HEK293T (cell line): ENCODE measurements at regions not wholly inside any gene's neighbourhood (a gene's known extent, or its start where the extent isn't known, plus 50 kb on each side); places are given as distances from the start of the nearest gene placed in this dataset.

Experiments used
- CTCF ChIA-PET: fragments of 350-600 bp; formaldehyde crosslinking; extraction: SDS; loops from one replicate; lab custom pipeline; 2021; ENCODE audit warnings: antibody characterized with exemption, inconsistent platforms; lab: Yijun Ruan, JAX
- POLR2A ChIA-PET: fragments of 350-600 bp; formaldehyde crosslinking; extraction: SDS; loops from one replicate; lab custom pipeline; 2020; ENCODE audit warnings: antibody characterized with exemption, inconsistent platforms; lab: Yijun Ruan, JAX
- DNase-seq: peaks from one replicate; pipeline ENCODE4 v3.0.0; 2012; ENCODE audit warnings: mixed read lengths; ENCODE audit errors: extremely low spot score
- ARNT ChIP-seq: fragments of 450-650 bp; IDR thresholded peaks from 2 replicates; pipeline ENCODE4 v1.6.1; 2017; ENCODE audit warnings: mild to moderate bottlenecking
- BHLHE40 ChIP-seq: fragments of 450-650 bp; IDR thresholded peaks from 2 replicates; pipeline ENCODE4 v1.6.1; 2016; ENCODE audit warnings: mild to moderate bottlenecking, moderate library complexity, borderline replicate concordance
- CTBP1 ChIP-seq: fragments of 450-650 bp; IDR thresholded peaks from 2 replicates; pipeline ENCODE4 v1.6.1; 2016; ENCODE audit warnings: borderline replicate concordance
- ELF4 ChIP-seq: fragments of 450-650 bp; IDR thresholded peaks from 2 replicates; pipeline ENCODE4 v1.6.1; 2017; ENCODE audit warnings: antibody characterized with exemption
- FOXA1 ChIP-seq: fragments of 450-650 bp; IDR thresholded peaks from 2 replicates; pipeline ENCODE4 v1.6.1; 2016; ENCODE audit warnings: mild to moderate bottlenecking
- FOXK2 ChIP-seq: fragments of 450-650 bp; IDR thresholded peaks from 2 replicates; pipeline ENCODE4 v1.6.1; 2016; ENCODE audit warnings: mild to moderate bottlenecking
- FOXM1 ChIP-seq: fragments of 450-650 bp; IDR thresholded peaks from 2 replicates; pipeline ENCODE4 v1.6.1; 2017; ENCODE audit warnings: mild to moderate bottlenecking, borderline replicate concordance
- HDGF ChIP-seq: fragments of 450-650 bp; IDR thresholded peaks from 2 replicates; pipeline ENCODE4 v1.6.1; 2017; ENCODE audit warnings: antibody characterized with exemption, borderline replicate concordance
- L3MBTL2 ChIP-seq: fragments of 450-650 bp; conservative IDR thresholded peaks from 2 replicates; pipeline ENCODE4 v1.6.1; 2016; ENCODE audit warnings: mild to moderate bottlenecking
- LEF1 ChIP-seq: fragments of 450-650 bp; IDR thresholded peaks from 2 replicates; pipeline ENCODE4 v1.6.1; 2017; ENCODE audit warnings: mild to moderate bottlenecking, borderline replicate concordance
- NFRKB ChIP-seq: fragments of 450-650 bp; IDR thresholded peaks from 2 replicates; pipeline ENCODE4 v1.6.1; 2016; ENCODE audit warnings: mild to moderate bottlenecking, moderate library complexity
- PKNOX1 ChIP-seq: fragments of 450-650 bp; IDR thresholded peaks from 2 replicates; pipeline ENCODE4 v1.6.1; 2016
- SP1 ChIP-seq: fragments of 450-650 bp; IDR thresholded peaks from 2 replicates; pipeline ENCODE4 v1.6.1; 2017
- SUZ12 ChIP-seq: fragments of 450-650 bp; IDR thresholded peaks from 2 replicates; pipeline ENCODE4 v1.6.1; 2016; ENCODE audit warnings: mild to moderate bottlenecking
- TARDBP ChIP-seq: fragments of 450-650 bp; IDR thresholded peaks from 2 replicates; pipeline ENCODE4 v1.6.1; 2016
- ZNF384 ChIP-seq: fragments of 450-650 bp; IDR thresholded peaks from 2 replicates; pipeline ENCODE4 v1.6.1; 2016

GRCh38 chrX:69305333-69306062, 140.2 kb upstream of the PJA1 start:
- DNase-seq, result no peak
- POLR2A ChIA-PET, result no interaction called here
- TF ChIP-seq FOXA1, result no peak
- no peak for TF ChIP-seq NFRKB
- TF ChIP-seq ELF4, result no peak
- no peak for TF ChIP-seq ZNF384
- no peak for TF ChIP-seq CTBP1
- TF ChIP-seq PKNOX1, result no peak
- no peak for TF ChIP-seq TARDBP
- TF ChIP-seq ARNT, result no peak
- no peak for TF ChIP-seq SUZ12
- no peak for TF ChIP-seq SP1
- TF ChIP-seq L3MBTL2, result no peak
- no peak for TF ChIP-seq HDGF
- no peak for TF ChIP-seq LEF1
- no peak for TF ChIP-seq BHLHE40
- no peak for TF ChIP-seq FOXK2
- TF ChIP-seq FOXM1, result no peak
- CTCF ChIA-PET, result no interaction called here

- POLR2A ChIA-PET, result interaction anchor here (1.2 kb wide), 1 partner anchor 11 kb away, joined by 3 read pairs; no protein-coding TSS in a partner anchor
- CTCF ChIA-PET, result interaction anchor here (1.5 kb wide), 1 partner anchor 475 kb away, joined by 3 read pairs; no protein-coding TSS in a partner anchor
- TF ChIP-seq FOXM1, result no peak
- no peak for TF ChIP-seq ZNF384
- TF ChIP-seq NFRKB, result no peak
- TF ChIP-seq ELF4, result no peak
- no peak for TF ChIP-seq TARDBP
- no peak for TF ChIP-seq SUZ12
- TF ChIP-seq L3MBTL2, result no peak
- TF ChIP-seq PKNOX1, result no peak
- no peak for TF ChIP-seq ARNT
- no peak for TF ChIP-seq FOXK2
- TF ChIP-seq LEF1, result no peak
- DNase-seq, result no peak
These were observed 138.0 kb upstream of the PJA1 start for GRCh38 chrX:69303231-69303630.

GRCh38 chrX:69299951-69300714, 134.9 kb upstream of the PJA1 start:
- CTCF ChIA-PET, result no interaction called here
- no peak for TF ChIP-seq L3MBTL2
- TF ChIP-seq PKNOX1, result no peak
- no peak for TF ChIP-seq CTBP1
- no peak for TF ChIP-seq ZNF384
- TF ChIP-seq BHLHE40, result no peak
- no peak for TF ChIP-seq FOXK2
- TF ChIP-seq FOXM1, result no peak
- no peak for TF ChIP-seq NFRKB
- POLR2A ChIA-PET, result interaction anchor here (0.6 kb wide), 1 partner anchor 9 kb away, joined by 3 read pairs; no protein-coding TSS in a partner anchor
- DNase-seq, result no peak

- ChIA-PET CTCF (interaction anchor here (1.2 kb wide), 1 partner anchor 10 kb away, joined by 3 read pairs; no protein-coding TSS in a partner anchor), POLR2A (no interaction called here)
- DNase-seq, result no peak
- TF ChIP-seq L3MBTL2 (no peak), HDGF (no peak), FOXA1 (no peak), ELF4 (no peak), LEF1 (no peak), NFRKB (no peak), TARDBP (no peak), FOXK2 (no peak), ARNT (no peak), SUZ12 (no peak), BHLHE40 (no peak), PKNOX1 (no peak), CTBP1 (no peak), FOXM1 (no peak), SP1 (no peak), ZNF384 (no peak)
These were observed 134.0 kb upstream of the PJA1 start for GRCh38 chrX:69299285-69299684.

GRCh38 chrX:69298466-69299140, 133.3 kb upstream of the PJA1 start:
- DNase-seq, result no peak
- TF ChIP-seq SUZ12 (no peak), TARDBP (no peak), ELF4 (no peak), ARNT (no peak), FOXA1 (no peak), ZNF384 (no peak), BHLHE40 (no peak), FOXM1 (no peak), HDGF (no peak), LEF1 (no peak), NFRKB (no peak), FOXK2 (no peak), SP1 (no peak), CTBP1 (no peak), L3MBTL2 (no peak)
- CTCF ChIA-PET, result interaction anchor here (1.2 kb wide), 1 partner anchor 9 kb away, joined by 3 read pairs; no protein-coding TSS in a partner anchor
- POLR2A ChIA-PET, result no interaction called here
